Stimulated activated CD4-positive, alpha-beta T cell treated with anti-CD3 and anti-CD28 coated beads, Interleukin-1b, Interleukin-23, amount 100 ng/mL, for 48 hours (primary cell): ENCODE measurements at regions not wholly inside any gene's neighbourhood (a gene's known extent, or its start where the extent isn't known, plus 50 kb on each side); places are given as distances from the start of the nearest gene placed in this dataset.
"Not testable (repeated sequence)": the region's sequence is repeated elsewhere in the genome, so short reads cannot be mapped to it uniquely, and the experiment has no call there.

Source experiments
- DNase-seq: peaks from one replicate; pipeline ENCODE4 v3.0.0-alpha.2; 2020

DNA sequence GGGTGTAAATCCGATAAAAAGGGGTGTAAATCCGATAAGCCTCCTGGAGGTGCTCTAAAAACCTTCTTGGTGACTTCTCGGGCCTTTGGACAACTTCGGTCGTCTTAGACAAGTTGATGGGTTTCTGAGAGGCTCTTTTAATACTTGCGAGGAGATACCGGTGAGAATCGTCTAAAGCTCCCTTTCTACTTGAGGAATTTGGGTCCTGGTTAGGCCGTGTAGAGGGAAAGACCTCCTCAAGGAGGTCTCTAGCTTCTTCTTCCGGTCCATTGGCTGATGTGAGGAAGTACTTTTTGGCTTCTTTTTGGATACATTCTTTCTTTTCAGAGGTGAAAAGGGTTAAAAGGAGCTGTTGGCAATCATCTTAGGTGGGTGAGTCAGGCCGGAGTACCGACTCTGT lies 128.5 kb downstream of the ART5 start:
- not testable (repeated sequence) for DNase-seq

DNA sequence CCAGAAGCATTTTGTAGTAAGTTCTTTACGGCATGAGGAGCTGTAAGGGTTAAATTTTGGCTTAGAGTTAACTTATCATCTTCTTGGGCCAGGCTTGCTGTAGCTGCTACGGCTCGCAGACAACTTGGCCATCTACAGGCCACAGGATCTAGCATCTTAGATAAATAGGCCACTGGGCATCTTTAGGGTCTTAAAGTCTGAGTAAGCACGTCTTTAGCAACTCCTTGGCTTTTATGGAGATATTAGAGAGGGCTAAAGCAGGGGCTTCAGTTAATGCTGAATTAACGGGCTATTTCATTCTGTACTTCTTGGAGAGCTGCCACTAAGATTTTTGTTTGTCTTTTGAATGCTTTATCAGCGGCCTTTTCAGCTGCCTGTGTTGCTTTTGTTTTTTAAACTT lies 129.0 kb downstream of the ART5 start:
- DNase-seq: not testable (repeated sequence)

- peak; percentile 37 for DNase-seq
Measured at GRCh38 chr11:3512133-3512703, 129.6 kb downstream of the ART5 start.

DNA sequence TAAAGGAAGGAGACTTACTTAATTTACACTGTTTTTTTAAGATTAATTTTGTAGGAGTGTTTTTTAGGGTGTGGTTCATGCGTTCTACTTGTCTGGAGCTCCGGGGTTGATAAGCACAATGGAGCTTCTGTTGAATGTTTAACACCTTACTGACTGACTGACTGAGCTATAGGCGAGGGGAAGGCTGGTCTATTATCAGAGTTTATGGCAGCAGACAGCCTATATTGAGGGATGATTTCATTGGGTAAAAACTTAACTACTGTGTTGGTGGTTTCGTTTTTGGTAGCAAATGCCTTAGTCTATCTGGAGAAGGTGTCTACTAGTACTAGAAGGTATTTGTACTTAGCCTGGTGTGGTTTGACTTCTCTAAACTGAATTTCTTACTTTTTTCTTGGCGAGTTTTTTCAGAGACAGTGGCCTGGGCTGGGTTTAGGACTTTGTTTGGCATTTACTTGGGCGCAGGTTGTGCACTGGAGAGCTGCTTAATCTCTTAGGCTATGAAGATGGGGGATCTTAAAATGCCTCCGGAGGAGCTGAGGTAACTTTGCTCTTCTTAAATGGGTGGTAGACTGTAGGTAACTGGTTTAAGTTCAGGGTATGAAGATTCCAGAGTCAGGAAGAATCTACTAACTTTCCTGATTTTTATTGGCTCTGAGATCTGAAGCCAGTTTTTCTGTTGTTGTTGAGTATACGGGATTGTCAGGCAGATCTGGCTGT lies 130.2 kb downstream of the ART5 start:
- DNase-seq: not testable (repeated sequence)

DNA sequence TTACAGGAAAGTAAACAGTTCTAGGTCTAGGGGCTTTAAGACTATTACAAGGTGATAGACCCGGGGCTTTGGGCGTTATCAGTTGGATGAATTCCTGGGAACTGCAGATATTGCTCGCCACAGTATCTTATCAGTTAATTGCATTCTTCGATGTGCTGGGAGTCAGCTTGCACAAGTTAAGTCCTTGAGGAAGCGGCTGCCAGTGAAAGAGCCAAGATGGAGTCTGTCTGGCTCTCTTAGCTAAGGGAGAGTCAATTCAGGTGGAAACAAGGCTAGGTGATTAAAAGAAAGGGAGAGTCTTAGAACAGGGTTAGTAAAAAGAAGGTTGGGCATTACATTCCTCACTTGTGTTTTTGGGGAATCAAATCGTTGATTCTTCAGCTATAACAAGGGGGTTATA lies 130.6 kb upstream of the ZNF195 start:
- DNase-seq: not testable (repeated sequence)

DNA sequence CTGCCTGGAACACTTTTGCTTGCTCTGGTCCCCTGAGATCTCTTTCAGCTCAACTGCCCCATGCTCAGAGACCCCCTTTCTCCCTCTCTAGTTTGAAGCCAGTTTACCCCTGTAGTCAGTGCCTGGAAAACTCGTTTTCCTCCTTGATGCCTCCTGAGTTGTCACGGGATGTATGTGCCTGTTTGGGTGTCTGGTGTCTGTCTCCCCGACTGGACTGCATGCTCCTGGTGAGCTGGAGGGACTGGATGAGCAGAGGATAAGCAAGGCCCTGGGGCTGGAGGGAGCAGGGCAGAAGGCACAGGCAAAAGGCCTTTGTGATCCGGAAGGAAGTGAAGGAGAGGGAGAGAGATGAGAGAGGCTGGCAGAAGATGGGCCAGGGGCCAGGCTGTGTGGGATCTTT lies 120.3 kb upstream of the ZNF195 start:
- DNase-seq: not testable (repeated sequence)

DNA sequence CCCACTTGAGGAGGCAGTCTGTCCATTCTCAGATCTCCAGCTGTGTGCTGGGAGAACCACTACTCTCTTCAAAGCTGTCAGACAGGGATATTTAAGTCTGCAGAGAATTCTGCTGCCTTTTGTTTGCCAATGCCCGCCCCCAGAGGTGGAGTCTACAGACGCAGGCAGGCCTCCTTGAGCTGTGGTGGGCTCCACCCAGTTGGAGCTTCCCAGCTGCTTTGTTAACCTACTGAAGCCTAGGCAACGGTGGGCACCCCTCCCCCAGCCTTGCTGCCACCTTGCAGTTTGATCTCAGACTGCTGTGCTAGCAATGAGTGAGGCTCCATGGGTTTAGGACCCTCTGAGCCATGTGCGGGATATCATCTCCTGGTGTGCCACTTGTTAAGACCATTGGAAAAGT lies 119.4 kb upstream of the ZNF195 start:
- DNase-seq: not testable (repeated sequence)

- not testable (repeated sequence) for DNase-seq
Measured at GRCh38 chr11:3493152-3493551, 114.2 kb upstream of the ZNF195 start.

- DNase-seq: not testable (repeated sequence)
Measured at GRCh38 chr11:3488003-3488402, 109.1 kb upstream of the ZNF195 start.

DNA sequence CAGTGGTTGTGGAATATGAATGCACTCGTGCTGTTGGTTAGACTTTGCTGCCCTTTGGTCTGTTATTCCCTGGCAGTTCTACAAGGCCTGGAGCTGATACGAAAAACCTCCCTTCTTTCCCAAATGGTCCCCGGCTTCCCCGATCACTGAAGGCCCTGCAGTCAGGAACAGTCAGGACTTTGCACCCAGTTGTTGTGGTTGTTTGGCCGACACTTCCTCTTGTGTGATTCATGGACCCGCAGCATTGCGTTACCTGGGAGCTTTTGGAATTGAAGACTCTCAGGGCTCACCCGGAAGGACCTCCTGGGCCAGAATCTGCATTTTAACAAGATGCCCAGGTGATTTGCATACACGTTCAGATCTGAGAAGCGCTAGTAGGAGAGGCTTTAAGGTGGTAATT lies 106.8 kb upstream of the ZNF195 start:
- DNase-seq: not testable (repeated sequence)

- not testable (repeated sequence) for DNase-seq
Measured at GRCh38 chr11:3476937-3477885, 98.3 kb upstream of the ZNF195 start.

DNA sequence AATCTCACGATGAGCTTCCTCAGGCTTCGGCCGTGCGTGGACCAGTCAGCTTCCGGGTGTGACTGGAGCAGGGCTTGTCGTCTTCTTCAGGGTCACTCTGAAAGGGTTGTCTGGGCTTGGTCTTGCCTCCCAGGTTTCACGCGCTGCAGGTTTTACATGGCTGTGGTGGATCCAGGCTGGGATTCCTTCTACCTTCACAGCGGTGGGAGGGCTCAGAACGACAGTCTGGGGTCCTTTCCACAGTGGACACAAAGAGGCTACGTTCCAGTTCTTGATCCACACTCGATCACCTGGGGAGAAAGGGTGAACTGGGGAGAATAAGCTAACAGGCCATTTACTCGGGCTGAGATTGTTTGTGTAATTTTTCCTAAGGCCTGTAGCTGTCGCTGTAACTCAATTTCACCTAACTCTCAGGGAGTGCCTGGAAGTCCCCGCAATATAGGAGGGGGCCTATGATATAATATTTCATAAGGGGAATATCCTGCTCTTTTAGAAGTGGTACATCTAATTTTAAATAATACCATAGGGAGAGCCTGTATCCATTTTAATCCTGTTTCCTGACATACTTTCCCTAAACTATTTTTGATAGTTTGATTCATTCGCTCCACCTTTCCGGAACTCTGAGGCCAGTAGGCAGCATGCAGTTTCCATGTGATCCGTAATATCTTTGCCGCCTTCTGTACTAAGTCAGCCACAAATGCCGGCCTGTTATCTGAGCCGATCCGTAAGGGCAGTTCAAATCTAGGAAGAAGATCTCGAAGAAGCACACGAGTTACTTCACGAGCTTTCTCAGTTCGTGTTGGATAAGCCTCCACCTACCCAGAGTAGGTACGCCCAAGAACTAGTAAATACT lies 97.4 kb upstream of the ZNF195 start:
- DNase-seq: not testable (repeated sequence)

- DNase-seq: not testable (repeated sequence)
Measured at GRCh38 chr11:3468963-3469362, 90.0 kb upstream of the ZNF195 start.

DNA sequence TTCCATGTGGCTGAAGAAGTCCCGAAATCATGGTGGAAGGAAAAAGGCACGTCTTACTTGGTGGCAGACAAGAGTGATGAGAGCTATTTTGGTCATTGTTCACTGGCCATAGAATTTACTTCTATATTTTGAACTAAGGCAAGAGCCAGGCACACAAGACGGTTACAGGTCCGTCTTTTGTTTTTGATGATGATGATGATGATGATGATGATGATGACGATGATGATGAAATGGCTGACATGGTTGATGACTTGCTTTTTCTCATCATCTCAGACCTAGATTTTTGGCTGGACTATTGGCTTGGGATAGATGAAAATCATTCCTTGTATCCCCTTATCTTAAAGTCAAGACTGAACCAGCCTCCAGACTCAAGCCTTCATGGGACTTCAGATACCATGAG lies 88.7 kb upstream of the ZNF195 start:
- not testable (repeated sequence) for DNase-seq

DNA sequence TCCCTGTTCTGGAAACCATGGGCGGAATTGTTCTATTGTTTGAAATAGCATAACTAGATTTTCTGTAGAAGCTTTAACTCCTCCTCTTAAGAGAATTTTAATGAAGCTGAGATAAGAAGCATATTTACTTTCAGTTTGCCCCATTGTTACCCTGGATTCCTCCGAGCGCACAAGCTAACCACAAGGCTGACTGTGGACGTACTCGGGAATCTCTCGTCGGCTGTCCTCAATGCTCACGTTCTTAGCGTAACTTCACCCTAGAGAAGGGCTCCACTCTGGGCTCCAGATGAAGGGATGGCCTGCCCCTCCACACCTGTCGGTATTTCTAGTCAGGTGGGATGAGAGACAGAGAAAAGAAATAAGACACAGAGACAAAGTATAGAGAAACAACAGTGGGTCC lies 76.7 kb upstream of the ZNF195 start:
- not testable (repeated sequence) for DNase-seq

DNA sequence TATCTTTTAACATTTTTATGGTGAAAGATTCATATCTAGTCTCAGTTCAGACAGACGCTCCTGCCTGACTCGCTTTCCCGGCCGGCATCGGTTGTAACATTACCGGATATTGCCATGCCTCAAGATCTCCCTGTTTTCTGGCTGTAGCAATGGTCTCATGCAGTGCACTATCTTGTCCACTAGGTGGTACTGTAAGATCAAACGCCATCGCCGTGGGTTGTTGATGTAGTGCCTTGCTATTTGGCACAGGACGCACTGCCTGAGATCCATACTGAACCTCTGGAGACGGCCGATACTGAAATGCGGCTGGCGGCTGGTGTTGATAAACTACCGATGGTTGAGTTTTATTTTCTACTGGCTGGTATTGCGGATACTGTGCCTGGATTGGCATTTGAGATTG lies 75.9 kb upstream of the ZNF195 start:
- peak; percentile 64 for DNase-seq

DNA sequence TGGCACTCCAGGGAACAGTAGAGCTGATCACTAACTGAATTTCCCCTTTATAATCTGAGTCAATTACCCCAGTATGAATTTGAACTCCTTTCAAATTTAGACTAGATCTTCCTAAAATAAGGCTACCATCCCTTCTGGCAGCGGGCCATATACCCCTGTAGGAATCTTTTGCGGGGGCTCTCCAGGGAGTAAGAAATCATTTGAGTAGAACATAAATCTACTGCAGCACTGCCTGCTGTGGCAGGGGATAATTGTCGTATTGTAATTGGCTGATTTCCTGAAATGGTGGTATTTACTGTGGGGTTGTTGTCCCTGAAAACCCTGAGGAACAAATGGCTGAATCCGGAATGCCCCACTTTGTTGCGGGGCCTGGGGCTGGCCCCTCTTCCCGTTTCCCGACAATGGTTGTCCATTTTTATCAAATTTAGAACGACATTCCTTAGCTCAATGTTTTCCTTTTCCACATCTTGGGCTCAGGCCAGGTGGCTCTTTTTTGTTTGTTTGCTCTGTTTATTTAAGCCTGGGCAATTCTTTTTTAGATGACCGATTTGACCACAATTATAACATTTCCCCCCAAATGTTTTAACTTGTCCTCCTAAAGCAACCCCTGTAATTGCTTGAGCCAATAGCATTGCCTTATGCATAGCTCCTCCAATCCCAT lies 74.8 kb upstream of the ZNF195 start:
- not testable (repeated sequence) for DNase-seq

GRCh38 chr11:3450822-3451221 lies 71.9 kb upstream of the ZNF195 start:
- DNase-seq: not testable (repeated sequence)

- DNase-seq: not testable (repeated sequence)
Measured at GRCh38 chr11:3445535-3445934, 66.6 kb upstream of the ZNF195 start.

DNA sequence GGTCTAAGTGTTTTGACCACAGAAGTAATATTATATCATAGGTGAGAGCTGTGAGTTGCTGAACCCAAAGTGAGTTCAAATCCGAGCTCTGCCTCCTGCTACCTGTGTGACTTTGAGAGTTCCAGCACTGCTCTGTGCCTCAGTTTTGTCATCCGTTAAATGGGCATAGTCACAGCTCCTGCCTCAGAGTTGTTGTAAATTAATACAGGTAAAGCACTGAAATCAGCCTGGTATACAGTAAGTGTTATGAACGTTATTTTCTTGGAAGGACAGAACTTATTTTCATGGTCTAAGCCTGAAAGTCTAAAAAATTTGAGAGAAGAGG lies 65.4 kb upstream of the ZNF195 start:
- DNase-seq: not testable (repeated sequence)

DNA sequence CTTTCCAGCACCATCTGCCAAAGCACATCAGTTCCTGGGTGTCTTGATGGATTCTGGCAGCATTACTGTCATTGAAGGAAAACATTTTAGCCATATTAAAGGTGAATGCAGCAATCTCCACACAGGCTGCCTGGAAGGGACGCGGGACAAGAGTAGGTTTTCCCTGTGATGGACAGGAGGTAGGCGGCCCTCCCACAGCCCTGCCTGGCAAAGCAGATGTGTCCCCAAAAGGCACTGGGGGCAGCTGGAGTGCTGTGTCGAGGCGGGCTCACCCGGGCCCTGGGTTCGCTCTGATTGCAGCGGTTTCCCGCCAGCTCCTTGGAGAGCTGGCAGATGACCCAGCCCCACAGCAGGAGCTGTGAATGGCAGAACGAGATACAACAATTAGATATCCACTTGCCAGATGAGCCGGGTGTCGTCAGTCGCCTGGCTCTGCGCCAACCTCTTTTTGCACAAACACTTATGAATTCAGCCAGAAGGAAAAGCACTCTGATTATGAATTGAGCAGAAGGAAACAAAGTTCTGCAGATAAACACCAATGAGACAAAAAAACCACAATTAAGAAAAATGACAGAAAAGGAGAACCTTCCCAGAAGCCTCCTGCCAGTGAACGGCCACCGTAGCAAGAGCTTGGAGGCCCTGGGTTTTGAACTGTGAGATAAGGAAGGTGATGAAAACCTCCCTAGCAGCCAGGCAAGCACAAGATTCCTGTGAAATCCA lies 64.9 kb upstream of the ZNF195 start:
- DNase-seq: not testable (repeated sequence)
